ENCODE measurements at regions not wholly inside any gene's neighbourhood (a gene's known extent, or its start where the extent isn't known, plus 50 kb on each side); places are given as distances from the start of the nearest gene placed in this dataset.
"Not testable (repeated sequence)": the region's sequence is repeated elsewhere in the genome, so short reads cannot be mapped to it uniquely, and the experiment has no call there.

- FAIRE-seq (no peak), DNase-seq (ENCODE audit: insufficient read length) (no peak)
- TF ChIP-seq TAF1 (IDR thresholded peaks at IDR 0.05; ENCODE audit: borderline replicate concordance, low read depth, low read length) (no peak), POLR2AphosphoS5 (IDR thresholded peaks at IDR 0.05; ENCODE audit: low read depth, low read length) (no peak), POLR2A (IDR thresholded peaks at IDR 0.05; ENCODE audit: low read depth, low read length) (no peak)
These were observed 2168.8 kb upstream of the RAG2 start for GRCh38 chr11:38766796-38767195.

- TF ChIP-seq TAF1 (IDR thresholded peaks at IDR 0.05; ENCODE audit: borderline replicate concordance, low read depth, low read length) (no peak), POLR2AphosphoS5 (IDR thresholded peaks at IDR 0.05; ENCODE audit: low read depth, low read length) (no peak), POLR2A (IDR thresholded peaks at IDR 0.05; ENCODE audit: low read depth, low read length) (no peak)
- no peak for DNase-seq (ENCODE audit: insufficient read length)
- no peak for FAIRE-seq
These were observed 2161.4 kb upstream of the RAG2 start for GRCh38 chr11:38759394-38759793.

GRCh38 chr11:38756537-38756936 is 2158.5 kb upstream of the RAG2 start:
- no peak for TF ChIP-seq POLR2AphosphoS5 (IDR thresholded peaks at IDR 0.05; ENCODE audit: low read depth, low read length)
- no peak for TF ChIP-seq POLR2A (IDR thresholded peaks at IDR 0.05; ENCODE audit: low read depth, low read length)
- TF ChIP-seq TAF1 (IDR thresholded peaks at IDR 0.05; ENCODE audit: borderline replicate concordance, low read depth, low read length): no peak
- FAIRE-seq (no peak), DNase-seq (ENCODE audit: insufficient read length) (no peak)

- FAIRE-seq: no peak
- TF ChIP-seq POLR2AphosphoS5 (IDR thresholded peaks at IDR 0.05; ENCODE audit: low read depth, low read length) (no peak), POLR2A (IDR thresholded peaks at IDR 0.05; ENCODE audit: low read depth, low read length) (no peak), TAF1 (IDR thresholded peaks at IDR 0.05; ENCODE audit: borderline replicate concordance, low read depth, low read length) (no peak)
These were observed 2153.4 kb upstream of the RAG2 start for GRCh38 chr11:38751421-38751820.

GRCh38 chr11:38746516-38746915 is 2148.5 kb upstream of the RAG2 start:
- DNase-seq (ENCODE audit: insufficient read length); FAIRE-seq: not testable (repeated sequence)

More at GRCh38 chr11:38751421-38751820, 2153.4 kb upstream of the RAG2 start:
- DNase-seq (ENCODE audit: insufficient read length): no peak

GRCh38 chr11:38723361-38723760 is 2125.3 kb upstream of the RAG2 start:
- FAIRE-seq: no peak
- TF ChIP-seq TAF1 (IDR thresholded peaks at IDR 0.05; ENCODE audit: borderline replicate concordance, low read depth, low read length) (no peak), POLR2A (IDR thresholded peaks at IDR 0.05; ENCODE audit: low read depth, low read length) (no peak), POLR2AphosphoS5 (IDR thresholded peaks at IDR 0.05; ENCODE audit: low read depth, low read length) (no peak)
- DNase-seq (ENCODE audit: insufficient read length): no peak

GRCh38 chr11:38721586-38722315 is 2123.7 kb upstream of the RAG2 start:
- FAIRE-seq (no peak), DNase-seq (ENCODE audit: insufficient read length) (no peak)
- TF ChIP-seq POLR2AphosphoS5 (IDR thresholded peaks at IDR 0.05; ENCODE audit: low read depth, low read length) (no peak), TAF1 (IDR thresholded peaks at IDR 0.05; ENCODE audit: borderline replicate concordance, low read depth, low read length) (no peak), POLR2A (IDR thresholded peaks at IDR 0.05; ENCODE audit: low read depth, low read length) (no peak)

GRCh38 chr11:38718659-38719058 is 2120.6 kb upstream of the RAG2 start:
- DNase-seq (ENCODE audit: insufficient read length): no peak
- TF ChIP-seq POLR2A (IDR thresholded peaks at IDR 0.05; ENCODE audit: low read depth, low read length) (no peak), TAF1 (IDR thresholded peaks at IDR 0.05; ENCODE audit: borderline replicate concordance, low read depth, low read length) (no peak), POLR2AphosphoS5 (IDR thresholded peaks at IDR 0.05; ENCODE audit: low read depth, low read length) (no peak)
- no peak for FAIRE-seq

- DNase-seq (ENCODE audit: insufficient read length) (no peak), FAIRE-seq (no peak)
- TF ChIP-seq POLR2A (IDR thresholded peaks at IDR 0.05; ENCODE audit: low read depth, low read length): no peak
- no peak for TF ChIP-seq POLR2AphosphoS5 (IDR thresholded peaks at IDR 0.05; ENCODE audit: low read depth, low read length)
- TF ChIP-seq TAF1 (IDR thresholded peaks at IDR 0.05; ENCODE audit: borderline replicate concordance, low read depth, low read length): no peak
These were observed 2120.0 kb upstream of the RAG2 start for GRCh38 chr11:38718049-38718448.

GRCh38 chr11:38711110-38711509 is 2113.1 kb upstream of the RAG2 start:
- no peak for DNase-seq (ENCODE audit: insufficient read length)
- TF ChIP-seq POLR2A (IDR thresholded peaks at IDR 0.05; ENCODE audit: low read depth, low read length): no peak
- FAIRE-seq: no peak

GRCh38 chr11:38710262-38710661 is 2112.2 kb upstream of the RAG2 start:
- no peak for FAIRE-seq
- no peak for DNase-seq (ENCODE audit: insufficient read length)
- TF ChIP-seq POLR2A (IDR thresholded peaks at IDR 0.05; ENCODE audit: low read depth, low read length) (no peak), TAF1 (IDR thresholded peaks at IDR 0.05; ENCODE audit: borderline replicate concordance, low read depth, low read length) (no peak), POLR2AphosphoS5 (IDR thresholded peaks at IDR 0.05; ENCODE audit: low read depth, low read length) (no peak)

GRCh38 chr11:38700111-38700510 is 2102.1 kb upstream of the RAG2 start:
- no peak for FAIRE-seq
- no peak for DNase-seq (ENCODE audit: insufficient read length)
- no peak for TF ChIP-seq TAF1 (IDR thresholded peaks at IDR 0.05; ENCODE audit: borderline replicate concordance, low read depth, low read length)
- TF ChIP-seq POLR2A (IDR thresholded peaks at IDR 0.05; ENCODE audit: low read depth, low read length): no peak
- TF ChIP-seq POLR2AphosphoS5 (IDR thresholded peaks at IDR 0.05; ENCODE audit: low read depth, low read length): no peak

- TF ChIP-seq TAF1 (IDR thresholded peaks at IDR 0.05; ENCODE audit: borderline replicate concordance, low read depth, low read length): no peak
- TF ChIP-seq POLR2A (IDR thresholded peaks at IDR 0.05; ENCODE audit: low read depth, low read length): no peak
- TF ChIP-seq POLR2AphosphoS5 (IDR thresholded peaks at IDR 0.05; ENCODE audit: low read depth, low read length): no peak
- DNase-seq (ENCODE audit: insufficient read length) (no peak), FAIRE-seq (no peak)
These were observed 2095.3 kb upstream of the RAG2 start for GRCh38 chr11:38693306-38693705.

GRCh38 chr11:38690211-38690610 is 2092.2 kb upstream of the RAG2 start:
- not testable (repeated sequence) for FAIRE-seq; DNase-seq (ENCODE audit: insufficient read length)
